HG03280 (cell line): ENCODE measurements at regions not wholly inside any gene's neighbourhood (a gene's known extent, or its start where the extent isn't known, plus 50 kb on each side); places are given as distances from the start of the nearest gene placed in this dataset.
"Not testable (repeated sequence)": the region's sequence is repeated elsewhere in the genome, so short reads cannot be mapped to it uniquely, and the experiment has no call there.

Experiments used
- ATAC-seq: cut with Tn5 transposase; IDR thresholded peaks from one replicate; pipeline ENCODE4 v1.9.1; 2021; ENCODE audit warnings: mild to moderate bottlenecking, moderate library complexity; ENCODE audit not compliant: unreplicated experiment

GRCh38 chr13:46498650-46499049 lies 54.3 kb upstream of the LRCH1 start:
- ATAC-seq: no peak

- ATAC-seq: no peak
Observed at GRCh38 chr13:46496086-46496485, 56.9 kb upstream of the LRCH1 start.

GRCh38 chr13:46495651-46496050 lies 57.3 kb upstream of the LRCH1 start:
- no peak for ATAC-seq

- ATAC-seq: no peak
Observed at GRCh38 chr13:46495066-46495465, 57.9 kb upstream of the LRCH1 start.

GRCh38 chr13:46492946-46493345 lies 60.0 kb upstream of the LRCH1 start:
- no peak for ATAC-seq

- ATAC-seq: no peak
Observed at GRCh38 chr13:46491641-46492040, 61.3 kb upstream of the LRCH1 start.

- not testable (repeated sequence) for ATAC-seq
Observed at GRCh38 chr13:46490713-46491112, 62.3 kb upstream of the LRCH1 start.

GRCh38 chr13:46490129-46490528 lies 62.8 kb upstream of the LRCH1 start:
- no peak for ATAC-seq

GRCh38 chr13:46489586-46490023 lies 63.4 kb upstream of the LRCH1 start:
- ATAC-seq: no peak

GRCh38 chr13:46487748-46488147 lies 65.2 kb upstream of the LRCH1 start:
- ATAC-seq: no peak

GRCh38 chr13:46486270-46486669 lies 66.7 kb upstream of the LRCH1 start:
- ATAC-seq: no peak

GRCh38 chr13:46484561-46484960 lies 68.4 kb upstream of the LRCH1 start:
- no peak for ATAC-seq

- ATAC-seq: no peak
Observed at GRCh38 chr13:46481166-46481565, 71.8 kb upstream of the LRCH1 start.

GRCh38 chr13:46480131-46480530 lies 72.8 kb upstream of the LRCH1 start:
- ATAC-seq: no peak

GRCh38 chr13:46479691-46480090 lies 73.3 kb upstream of the LRCH1 start:
- no peak for ATAC-seq

GRCh38 chr13:46479283-46479682 lies 73.7 kb upstream of the LRCH1 start:
- ATAC-seq: no peak

- no peak for ATAC-seq
Observed at GRCh38 chr13:46478651-46479050, 74.3 kb upstream of the LRCH1 start.

GRCh38 chr13:46476174-46476573 lies 76.8 kb upstream of the LRCH1 start:
- no peak for ATAC-seq

- ATAC-seq: no peak
Observed at GRCh38 chr13:46475541-46475991, 77.4 kb upstream of the LRCH1 start.

GRCh38 chr13:46473806-46474205 lies 79.2 kb upstream of the LRCH1 start:
- ATAC-seq: no peak

- no peak for ATAC-seq
Observed at GRCh38 chr13:46472384-46472783, 80.6 kb upstream of the LRCH1 start.

- ATAC-seq: not testable (repeated sequence)
Observed at GRCh38 chr13:46469699-46470098, 82.6 kb upstream of the RUBCNL start.

- no peak for ATAC-seq
Observed at GRCh38 chr13:46468570-46469463, 81.8 kb upstream of the RUBCNL start.
